IMR-90 (cell line): ENCODE measurements at regions not wholly inside any gene's neighbourhood (a gene's known extent, or its start where the extent isn't known, plus 50 kb on each side); places are given as distances from the start of the nearest gene placed in this dataset.

Source experiments
- ATAC-seq: fragments of 200-7000 bp; cut with Tn5 transposase; 2 replicates; pipeline ENCODE4 v1.9.1; 2020; ENCODE audit warnings: low read depth, mild to moderate bottlenecking, moderate library complexity
- BruUV-seq: library from RNA; stranded (reverse); fragments of 400-500 nt; replicated peaks from 2 replicates; lab custom pipeline; 2021; lab: Mats Ljungman, UMichigan
- CTCF ChIA-PET: fragments of 300-600 bp; formaldehyde crosslinking; extraction: SDS; loops from one replicate; lab custom pipeline; 2021; ENCODE audit warnings: antibody characterized with exemption; lab: Yijun Ruan, JAX
- POLR2A ChIA-PET: fragments of 300-600 bp; sonication (Branson Sonifier 250); formaldehyde crosslinking; loops from one replicate; lab custom pipeline; 2022; ENCODE audit warnings: antibody characterized with exemption; ENCODE audit not compliant: unreplicated experiment; lab: Charles Lee
- DNase-seq: peaks from one replicate; pipeline ENCODE4 v3.0.0; 2013
- H2AFZ ChIP-seq: replicated peaks from 2 replicates; pipeline ENCODE3; 2013; ENCODE audit warnings: low read length, mild to moderate bottlenecking; ENCODE audit not compliant: poor library complexity
- H2AK5ac ChIP-seq: 2 replicates; pipeline ENCODE4 v1.6.1; 2013; ENCODE audit warnings: low read depth, low read length, inconsistent platforms
- H2AK9ac ChIP-seq: replicated peaks from 2 replicates; pipeline ENCODE3; 2013; ENCODE audit warnings: mild to moderate bottlenecking, low read depth, low read length, moderate library complexity; ENCODE audit not compliant: poor library complexity
- H2BK120ac ChIP-seq: 2 replicates; pipeline ENCODE4 v1.6.1; 2013; ENCODE audit warnings: low read depth, low read length, inconsistent platforms
- H2BK15ac ChIP-seq: 3 replicates; pipeline ENCODE4 v1.6.1; 2013; ENCODE audit warnings: low read depth, low read length, inconsistent platforms
- H2BK20ac ChIP-seq: 2 replicates; pipeline ENCODE4 v1.6.1; 2013; ENCODE audit warnings: low read depth, mild to moderate bottlenecking, inconsistent platforms, low read length, moderate library complexity
- H2BK5ac ChIP-seq: 2 replicates; pipeline ENCODE4 v1.6.1; 2013; ENCODE audit warnings: mild to moderate bottlenecking, low read depth, low read length, inconsistent platforms; ENCODE audit not compliant: poor library complexity, severe bottlenecking
- H3K14ac ChIP-seq: replicated peaks from 2 replicates; pipeline ENCODE4 v1.6.1; 2013; ENCODE audit warnings: low read depth, low read length, inconsistent platforms
- H3K18ac ChIP-seq: 2 replicates; pipeline ENCODE4 v1.6.1; 2013; ENCODE audit warnings: low read depth, low read length, control low read depth
- H3K23ac ChIP-seq: 2 replicates; pipeline ENCODE4 v1.6.1; 2013; ENCODE audit warnings: low read depth, low read length, inconsistent platforms
- H3K27ac ChIP-seq: 2 replicates; pipeline ENCODE4 v1.5.1; 2013; ENCODE audit warnings: mild to moderate bottlenecking, control low read depth, low read length; ENCODE audit not compliant: insufficient read depth
- H3K27me3 ChIP-seq: 2 replicates; pipeline ENCODE4 v1.6.1; 2013; ENCODE audit warnings: low read length; ENCODE audit not compliant: control insufficient read depth, insufficient read depth
- H3K36me3 ChIP-seq: 2 replicates; pipeline ENCODE4 v1.6.1; 2013; ENCODE audit warnings: low read length, mixed read lengths; ENCODE audit not compliant: control insufficient read depth, insufficient read depth
- H3K4ac ChIP-seq: 2 replicates; pipeline ENCODE4 v1.6.1; 2013; ENCODE audit warnings: low read depth, low read length, inconsistent platforms
- H3K4me1 ChIP-seq: 2 replicates; pipeline ENCODE4 v1.6.1; 2013; ENCODE audit warnings: low read length, mixed read lengths; ENCODE audit not compliant: control insufficient read depth, insufficient read depth
- H3K4me2 ChIP-seq: 2 replicates; pipeline ENCODE4 v1.6.1; 2013; ENCODE audit warnings: low read depth, mild to moderate bottlenecking, control low read depth, low read length, moderate library complexity
- H3K4me3 ChIP-seq: 2 replicates; pipeline ENCODE4 v1.5.1; 2013; ENCODE audit warnings: low read depth, mild to moderate bottlenecking, control low read depth, low read length, moderate library complexity; ENCODE audit not compliant: insufficient read depth
- H3K56ac ChIP-seq: 2 replicates; pipeline ENCODE4 v1.6.1; 2013; ENCODE audit warnings: low read length, inconsistent platforms; ENCODE audit not compliant: insufficient read depth; ENCODE audit errors: extremely low read depth
- H3K79me1 ChIP-seq, 2 experiments: 2 replicates each; pipeline ENCODE4 v1.6.1; 2013; ENCODE audit warnings: low read length in 2 of 2, inconsistent platforms in 1 of 2, low read depth in 1 of 2
- H3K9ac ChIP-seq: 2 replicates; pipeline ENCODE4 v1.6.1; 2013; ENCODE audit warnings: low read depth, low read length, control low read depth
- H3K9me1 ChIP-seq: 2 replicates; pipeline ENCODE4 v1.6.1; 2013; ENCODE audit warnings: low read length, inconsistent platforms; ENCODE audit not compliant: insufficient read depth
- H3K9me3 ChIP-seq: 2 replicates; pipeline ENCODE4 v1.6.1; 2013; ENCODE audit warnings: low read length; ENCODE audit not compliant: control insufficient read depth, insufficient read depth
- H4K20me1 ChIP-seq: 2 replicates; pipeline ENCODE4 v1.6.1; 2013; ENCODE audit warnings: low read length, inconsistent platforms; ENCODE audit not compliant: insufficient read depth
- H4K5ac ChIP-seq: 2 replicates; pipeline ENCODE4 v1.6.1; 2013; ENCODE audit warnings: mild to moderate bottlenecking, low read depth, low read length, control low read depth
- H4K8ac ChIP-seq, 2 experiments: 2 replicates each; pipeline ENCODE4 v1.6.1; 2013; ENCODE audit warnings: low read depth in 2 of 2, low read length in 2 of 2, control low read depth in 1 of 2, inconsistent platforms in 1 of 2
- H4K91ac ChIP-seq: 2 replicates; pipeline ENCODE4 v1.6.1; 2013; ENCODE audit warnings: low read depth, low read length, inconsistent platforms; ENCODE audit not compliant: insufficient read depth
- BHLHE40 ChIP-seq: fragments of 150-350 bp; IDR thresholded peaks from 2 replicates; pipeline ENCODE4 v1.6.1; 2016; ENCODE audit warnings: mild to moderate bottlenecking, low read depth, low read length
- CEBPB ChIP-seq: IDR thresholded peaks from 2 replicates; pipeline ENCODE4 v1.6.1; 2012; ENCODE audit warnings: low read depth, low read length, improper control_type of control experiment
- CHD1 ChIP-seq: IDR thresholded peaks from 2 replicates; pipeline ENCODE4 v1.6.1; 2012; ENCODE audit warnings: low read depth, low read length, improper control_type of control experiment
- CTCF ChIP-seq: conservative IDR thresholded peaks from 2 replicates; pipeline ENCODE4 v1.5.1; 2012; ENCODE audit warnings: mild to moderate bottlenecking, low read depth, low read length, improper control_type of control experiment
- ELK1 ChIP-seq: fragments of 150-350 bp; IDR thresholded peaks from 2 replicates; pipeline ENCODE4 v1.6.1; 2016; ENCODE audit warnings: low read depth, mild to moderate bottlenecking, low read length, moderate library complexity, borderline replicate concordance
- FOS ChIP-seq: fragments of 150-350 bp; IDR thresholded peaks from 2 replicates; pipeline ENCODE4 v1.6.1; 2016; ENCODE audit warnings: low read depth, low read length
- MAFK ChIP-seq: IDR thresholded peaks from 2 replicates; pipeline ENCODE4 v1.6.1; 2012; ENCODE audit warnings: low read depth, low read length, improper control_type of control experiment
- MAZ ChIP-seq: IDR thresholded peaks from 2 replicates; pipeline ENCODE4 v1.6.1; 2012; ENCODE audit warnings: low read depth, mild to moderate bottlenecking, low read length, improper control_type of control experiment, moderate library complexity, borderline replicate concordance
- MXI1 ChIP-seq: IDR thresholded peaks from 2 replicates; pipeline ENCODE4 v1.6.1; 2012; ENCODE audit warnings: low read depth, mild to moderate bottlenecking, low read length, moderate library complexity, borderline replicate concordance
- NFE2L2 ChIP-seq: fragments of 150-350 bp; IDR thresholded peaks from 2 replicates; pipeline ENCODE4 v1.6.1; 2016; ENCODE audit warnings: low read depth, mild to moderate bottlenecking, low read length
- POLR2A ChIP-seq: IDR thresholded peaks from 2 replicates; pipeline ENCODE4 v1.6.1; 2012; ENCODE audit warnings: mild to moderate bottlenecking, low read depth, low read length
- RAD21 ChIP-seq: IDR thresholded peaks from 2 replicates; pipeline ENCODE4 v1.6.1; 2012; ENCODE audit warnings: low read length, improper control_type of control experiment
- RCOR1 ChIP-seq: IDR thresholded peaks from 2 replicates; pipeline ENCODE4 v1.6.1; 2012; ENCODE audit warnings: mild to moderate bottlenecking, low read length, improper control_type of control experiment; ENCODE audit not compliant: insufficient replicate concordance
- RFX5 ChIP-seq: IDR thresholded peaks from 2 replicates; pipeline ENCODE4 v1.8.0; 2012; ENCODE audit warnings: low read depth, mild to moderate bottlenecking, low read length, moderate library complexity
- SMC3 ChIP-seq: fragments of 150-350 bp; IDR thresholded peaks from 2 replicates; pipeline ENCODE4 v1.6.1; 2016; ENCODE audit warnings: low read depth, mild to moderate bottlenecking, antibody characterized with exemption, low read length, moderate library complexity
- USF2 ChIP-seq: fragments of 150-350 bp; IDR thresholded peaks from 2 replicates; pipeline ENCODE4 v1.6.1; 2017; ENCODE audit warnings: mild to moderate bottlenecking, antibody characterized with exemption, low read length, low read depth
- WGBS, 2 experiments: methylation state at CpG; one replicate each; pipeline versions ENCODE4 v1.1.5 to v1.1.7; 2013; ENCODE audit warnings: missing lambda C conversion rate in 2 of 2; ENCODE audit not compliant: insufficient read length in 1 of 2; ENCODE audit errors: extremely low coverage in 2 of 2; 5-methylcytosine and 5-hydroxymethylcytosine counted together
- dilution Hi-C: fragments of 300-500 bp; cut with HindIII; formaldehyde crosslinking; loops from one replicate; pipeline ENCODE4 v1.14.3; 2018; ENCODE audit warnings: low sequenced_read_pairs; ENCODE audit not compliant: unreplicated experiment
- in situ Hi-C: fragments of 300-500 bp; cut with MboI; formaldehyde crosslinking; loops from 3 replicates; pipeline ENCODE4 v1.14.3; 2019; ENCODE audit warnings: low sequenced_read_pairs, inconsistent platforms, mixed read lengths
- intact Hi-C: fragments of 100-400 bp; cut with micrococcal nuclease; formaldehyde crosslinking; loops from 2 replicates; pipeline ENCODE4 v1.10.0; 2022

GRCh38 chr6:4303638-4304037, 168.3 kb upstream of the ECI2 start:
- intact Hi-C loops (no loop called here), in situ Hi-C loops (loop anchor here (10.0 kb wide), 1 partner anchor 1101 kb away; no protein-coding TSS in a partner anchor), dilution Hi-C loops (no loop called here)
- no peaks in the 10 kb centered on the region for H3K27me3 ChIP-seq
- ChIA-PET CTCF (no interaction called here), POLR2A (no interaction called here)
- H3K9ac ChIP-seq: no peak overlapping the region
- H2AFZ ChIP-seq: no peak overlapping the region
- no peak overlapping the region for H3K4me3 ChIP-seq
- no peaks in the 10 kb centered on the region for H3K79me1 ChIP-seq
- no peak for DNase-seq
- H3K4me1 ChIP-seq: peaks cover 6% of the 10 kb centered on the region
- no peak overlapping the region for H3K23ac ChIP-seq
- no peak overlapping the region for H2AK9ac ChIP-seq
- H3K9me1 ChIP-seq: no peaks in the 10 kb centered on the region
- no peak overlapping the region for H4K5ac ChIP-seq
- H3K56ac ChIP-seq: no peak overlapping the region
- no peaks in the 10 kb centered on the region for H3K9me3 ChIP-seq
- WGBS, 2 experiments: no CpG with 5 or more reads among the region's 1 CpG
- H4K8ac ChIP-seq: no peak overlapping the region
- no peak overlapping the region for H3K4ac ChIP-seq
- H3K36me3 ChIP-seq: no peaks in the 10 kb centered on the region
- no peak overlapping the region for H3K27ac ChIP-seq
- H4K20me1 ChIP-seq: no peaks in the 10 kb centered on the region
- H4K91ac ChIP-seq: no peak overlapping the region
- no peak overlapping the region for H3K18ac ChIP-seq
- H2BK15ac ChIP-seq: no peak overlapping the region
- no peak overlapping the region for H3K4me2 ChIP-seq
- H2AK5ac ChIP-seq: no peak overlapping the region
- no peak overlapping the region for H3K14ac ChIP-seq
- no peak for ATAC-seq
- H2BK20ac ChIP-seq: no peak overlapping the region
- H2BK120ac ChIP-seq: no peak overlapping the region
- TF ChIP-seq POLR2A: no peak
- no peak for TF ChIP-seq BHLHE40
- TF ChIP-seq MAZ: no peak
- TF ChIP-seq RAD21: no peak
- TF ChIP-seq CEBPB: no peak
- TF ChIP-seq RCOR1: no peak
- no peak for TF ChIP-seq RFX5
- TF ChIP-seq USF2: no peak
- TF ChIP-seq FOS: no peak
- no peak for TF ChIP-seq MXI1
- TF ChIP-seq CTCF: no peak
- no peak for TF ChIP-seq NFE2L2
- no peak for TF ChIP-seq SMC3
- no peak for TF ChIP-seq CHD1
- TF ChIP-seq MAFK: no peak
- no peak for TF ChIP-seq ELK1
- no TSS peak for BruUV-seq
- H2BK5ac ChIP-seq: no peak overlapping the region
